Activated T-helper 1 cell treated with anti-CD3 and anti-CD28 coated beads, Interleukin-12 subunit alpha, Interleukin-12 subunit beta, Interleukin-2, Interleukin-4 antibody, amounts not matched to agents 30 ng/mL and 10 ng/mL and 1 ng/mL, durations not matched to agents 14 hours and 24 hours and 36 hours (primary cell): ENCODE measurements at regions not wholly inside any gene's neighbourhood (a gene's known extent, or its start where the extent isn't known, plus 50 kb on each side); places are given as distances from the start of the nearest gene placed in this dataset.

Experiments
- DNase-seq: peaks from one replicate; pipeline ENCODE4 v3.0.0; 2021; ENCODE audit warnings: low spot score
- H3K27ac Mint-ChIP-seq: one replicate; pipeline ENCODE4 v1.8.0; 2021; ENCODE audit warnings: mild to moderate bottlenecking, mixed read lengths
- H3K27me3 Mint-ChIP-seq: one replicate; pipeline ENCODE4 v1.8.0; 2022; ENCODE audit warnings: mild to moderate bottlenecking, moderate library complexity, mixed read lengths; ENCODE audit not compliant: insufficient read depth
- H3K36me3 Mint-ChIP-seq: one replicate; pipeline ENCODE4 v1.8.0; 2021; ENCODE audit warnings: low read depth, mixed read lengths
- H3K4me1 Mint-ChIP-seq: one replicate; pipeline ENCODE4 v1.8.0; 2021; ENCODE audit warnings: low read depth, mixed read lengths
- H3K4me3 Mint-ChIP-seq: one replicate; pipeline ENCODE4 v1.8.0; 2021; ENCODE audit warnings: mild to moderate bottlenecking, moderate library complexity, mixed read lengths
- H3K9me3 Mint-ChIP-seq: one replicate; pipeline ENCODE4 v1.8.0; 2021; ENCODE audit warnings: mixed read lengths
- intact Hi-C: fragments of 100-400 bp; cut with micrococcal nuclease; formaldehyde crosslinking; loops from one replicate; pipeline ENCODE4 v1.15.1; 2024

- H3K27me3 Mint-ChIP-seq: no peaks in the 10 kb centered on the region
- no peak overlapping the region for H3K4me3 Mint-ChIP-seq
- H3K4me1 Mint-ChIP-seq: no peaks in the 10 kb centered on the region
- intact Hi-C loops: no loop called here
- DNase-seq: no peak
- no peaks in the 10 kb centered on the region for H3K36me3 Mint-ChIP-seq
- no peak overlapping the region for H3K27ac Mint-ChIP-seq
- peaks cover 41% of the 10 kb centered on the region for H3K9me3 Mint-ChIP-seq
Measured at GRCh38 chr5:19411936-19412335, 576.1 kb downstream of the CDH18 start.
